Dedifferentiated amniotic fluid mesenchymal stem cell (primary cell): ENCODE measurements at regions not wholly inside any gene's neighbourhood (a gene's known extent, or its start where the extent isn't known, plus 50 kb on each side); places are given as distances from the start of the nearest gene placed in this dataset.
A peak's percentile ranks its signal among the peaks of the same experiment; 100 is the strongest.
"Not testable (repeated sequence)": the region's sequence is repeated elsewhere in the genome, so short reads cannot be mapped to it uniquely, and the experiment has no call there.

Experiments
- DNase-seq: peaks from one replicate; pipeline ENCODE4 v3.0.0-alpha.2; 2016; ENCODE audit errors: extremely low spot score

- DNase-seq: no peak
These were observed 488.4 kb downstream of the PCNX1 start for GRCh38 chr14:71395636-71396035.

- no peak for DNase-seq
These were observed 488.9 kb downstream of the PCNX1 start for GRCh38 chr14:71396050-71396677.

- DNase-seq: no peak
These were observed 490.1 kb downstream of the PCNX1 start for GRCh38 chr14:71397371-71397770.

- DNase-seq: no peak
These were observed 491.2 kb downstream of the PCNX1 start for GRCh38 chr14:71398450-71398849.

GRCh38 chr14:71399057-71399487, 491.8 kb downstream of the PCNX1 start:
- DNase-seq: no peak

GRCh38 chr14:71400871-71401321, 493.6 kb downstream of the PCNX1 start:
- no peak for DNase-seq

- DNase-seq: not testable (repeated sequence)
These were observed 495.2 kb downstream of the PCNX1 start for GRCh38 chr14:71402415-71402814.

GRCh38 chr14:71403656-71404055, 496.4 kb downstream of the PCNX1 start:
- DNase-seq: no peak

GRCh38 chr14:71405676-71406075, 498.4 kb downstream of the PCNX1 start:
- no peak for DNase-seq

- no peak for DNase-seq
These were observed 501.2 kb downstream of the PCNX1 start for GRCh38 chr14:71408362-71409030.

- peak; percentile 34 for DNase-seq
These were observed 503.5 kb downstream of the PCNX1 start for GRCh38 chr14:71410578-71411284.

GRCh38 chr14:71411285-71411595, 504.0 kb downstream of the PCNX1 start:
- DNase-seq: no peak

GRCh38 chr14:71411738-71412137, 504.5 kb downstream of the PCNX1 start:
- no peak for DNase-seq

GRCh38 chr14:71414631-71415403, 507.6 kb downstream of the PCNX1 start:
- DNase-seq: peak; percentile 28

- peak; percentile 72 for DNase-seq
These were observed 508.1 kb downstream of the PCNX1 start for GRCh38 chr14:71415404-71415690.

- no peak for DNase-seq
These were observed 509.1 kb downstream of the PCNX1 start for GRCh38 chr14:71416392-71416791.

GRCh38 chr14:71418532-71419245, 511.4 kb downstream of the PCNX1 start:
- DNase-seq: no peak

- DNase-seq: no peak
These were observed 508.7 kb upstream of the RGS6 start for GRCh38 chr14:71423481-71423880.

- DNase-seq: no peak
These were observed 507.3 kb upstream of the RGS6 start for GRCh38 chr14:71424941-71425340.

- DNase-seq: no peak
These were observed 506.2 kb upstream of the RGS6 start for GRCh38 chr14:71426001-71426400.

GRCh38 chr14:71429902-71430301, 502.3 kb upstream of the RGS6 start:
- no peak for DNase-seq

- DNase-seq: no peak
These were observed 501.9 kb upstream of the RGS6 start for GRCh38 chr14:71430321-71430677.
